GM18502 (cell line): ENCODE measurements at regions not wholly inside any gene's neighbourhood (a gene's known extent, or its start where the extent isn't known, plus 50 kb on each side); places are given as distances from the start of the nearest gene placed in this dataset.

ENCODE experiments used
- ATAC-seq: cut with Tn5 transposase; IDR thresholded peaks from one replicate; pipeline ENCODE4 v1.9.1; 2021; ENCODE audit warnings: mild to moderate bottlenecking; ENCODE audit not compliant: unreplicated experiment, poor library complexity

DNA sequence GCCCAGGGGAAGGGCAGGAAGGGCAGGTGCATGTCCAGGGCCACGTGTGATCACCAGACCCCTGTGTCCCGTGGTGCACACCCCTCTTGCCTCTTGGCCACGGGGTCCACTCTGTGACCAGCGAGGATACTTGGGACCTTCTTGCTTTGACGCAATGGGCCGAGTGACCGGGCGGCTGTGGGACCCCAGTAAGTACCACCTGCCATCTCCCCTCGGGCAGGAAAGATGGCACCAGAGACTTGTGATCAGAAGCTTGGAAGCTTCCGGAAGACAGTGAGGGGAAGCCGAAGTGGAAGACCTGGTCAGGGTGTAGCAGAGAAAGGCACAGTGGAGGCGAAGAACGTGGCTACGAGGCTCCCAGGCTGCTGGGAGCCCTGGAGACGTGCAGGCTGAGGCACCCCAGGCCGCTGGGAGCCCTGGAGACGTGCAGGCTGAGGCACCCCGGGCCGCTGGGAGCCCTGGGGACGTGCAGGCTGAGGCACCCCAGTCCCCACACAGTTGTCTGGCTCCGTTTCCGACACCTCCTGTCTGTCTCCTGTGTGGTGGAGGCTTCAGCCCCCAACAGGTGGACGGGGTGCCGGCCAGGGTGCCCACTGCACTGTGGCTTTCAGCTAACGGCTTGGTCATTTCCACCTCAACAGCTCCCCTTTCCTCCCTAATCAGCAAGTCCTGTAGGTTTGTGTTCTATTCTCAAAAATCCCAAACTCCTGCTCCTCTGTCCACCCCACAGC is 663.5 kb downstream of the BRD1 start:
- no peak for ATAC-seq

DNA sequence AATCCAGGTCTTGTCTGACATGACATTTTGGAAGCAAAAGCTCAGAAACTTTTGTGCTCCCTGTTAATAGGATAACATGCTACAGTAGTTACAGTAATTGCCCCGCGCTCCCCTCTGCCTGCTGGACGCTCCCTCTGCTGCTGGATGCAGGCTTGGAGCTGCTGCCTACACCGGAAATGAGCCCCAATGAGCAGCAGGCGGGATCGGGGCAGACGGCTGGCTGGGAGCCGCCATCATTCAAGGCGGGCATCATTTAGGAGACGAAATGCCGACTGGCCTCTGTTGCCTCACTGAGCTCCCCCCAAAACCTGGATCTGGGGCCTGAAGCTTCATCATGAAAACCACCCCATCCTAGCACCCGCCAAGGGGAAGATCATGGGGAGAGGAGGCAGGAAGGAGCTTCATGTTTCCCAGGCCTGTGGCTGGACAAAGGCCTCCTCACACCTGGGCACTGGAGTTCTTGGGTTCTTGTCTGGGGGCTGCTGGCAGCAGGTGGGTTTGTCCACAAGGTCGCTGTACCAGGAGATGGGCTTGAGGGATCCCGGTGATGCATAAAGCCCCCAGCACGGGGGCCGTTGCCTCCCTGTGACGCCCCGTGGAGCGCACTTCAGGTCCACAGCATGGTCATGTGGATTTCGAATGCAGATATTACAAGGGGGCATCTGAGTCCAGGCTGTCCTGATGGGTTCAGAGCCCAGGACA is 664.3 kb downstream of the BRD1 start:
- no peak for ATAC-seq

DNA sequence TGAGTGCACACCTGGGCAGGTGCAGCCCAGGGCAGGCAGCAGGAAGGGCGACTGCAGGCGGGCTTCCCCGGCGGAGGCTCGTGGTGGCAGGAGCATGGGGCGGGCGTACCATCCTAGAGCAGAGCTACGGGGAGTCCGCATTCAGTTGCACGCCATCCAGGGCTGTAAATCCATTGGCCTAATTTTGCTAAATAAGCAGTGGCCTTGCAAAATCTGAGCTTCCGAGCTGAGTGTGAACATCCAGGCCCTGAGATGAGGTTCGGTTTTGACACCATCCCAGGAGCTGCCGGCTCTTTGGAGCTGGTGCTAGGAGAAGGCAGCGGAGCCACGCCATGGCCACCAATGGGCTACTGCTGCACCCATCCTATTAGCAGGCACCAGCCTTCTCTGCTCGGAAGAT is 664.8 kb downstream of the BRD1 start:
- ATAC-seq: no peak

DNA sequence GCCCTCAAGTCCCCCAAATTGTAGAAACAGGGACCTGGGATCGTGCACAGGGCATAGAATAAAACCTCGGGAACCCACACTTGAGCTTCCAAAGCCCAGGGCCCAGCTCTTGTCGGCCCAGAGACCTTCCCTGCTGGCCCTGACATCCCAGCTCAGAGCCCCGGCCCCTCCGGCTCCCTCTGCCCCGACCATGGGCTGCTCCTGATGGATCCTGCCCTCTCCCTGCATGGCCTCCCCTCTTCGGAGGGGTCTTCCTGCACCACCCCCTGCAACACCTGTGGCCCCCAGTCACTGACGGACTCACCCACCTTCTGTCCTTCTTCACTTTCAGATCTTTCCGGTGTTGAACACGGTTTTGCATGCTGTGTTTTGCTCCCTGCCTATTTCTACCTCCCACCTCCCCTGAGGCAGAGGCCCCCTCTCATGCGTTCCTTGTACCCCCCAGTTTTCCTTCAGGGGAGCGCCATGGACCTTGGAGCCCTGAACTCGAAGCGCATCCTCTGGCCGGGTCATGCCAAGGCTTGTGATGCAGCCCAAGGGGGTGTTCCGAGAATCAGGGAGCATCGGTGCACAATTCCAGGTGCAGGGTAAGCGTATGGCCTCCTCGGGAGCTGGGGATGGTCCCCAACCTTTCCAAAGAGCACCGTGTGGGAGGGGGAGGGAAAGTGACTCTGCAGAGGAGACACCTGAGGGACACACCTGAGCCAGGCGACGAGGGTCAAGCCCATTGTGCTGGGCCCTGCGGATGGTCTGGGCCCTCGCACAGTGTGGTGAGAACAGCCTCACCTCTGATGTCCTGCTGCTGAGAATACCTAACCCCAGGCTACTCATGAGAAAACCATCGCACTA is 666.4 kb downstream of the BRD1 start:
- ATAC-seq: no peak

DNA sequence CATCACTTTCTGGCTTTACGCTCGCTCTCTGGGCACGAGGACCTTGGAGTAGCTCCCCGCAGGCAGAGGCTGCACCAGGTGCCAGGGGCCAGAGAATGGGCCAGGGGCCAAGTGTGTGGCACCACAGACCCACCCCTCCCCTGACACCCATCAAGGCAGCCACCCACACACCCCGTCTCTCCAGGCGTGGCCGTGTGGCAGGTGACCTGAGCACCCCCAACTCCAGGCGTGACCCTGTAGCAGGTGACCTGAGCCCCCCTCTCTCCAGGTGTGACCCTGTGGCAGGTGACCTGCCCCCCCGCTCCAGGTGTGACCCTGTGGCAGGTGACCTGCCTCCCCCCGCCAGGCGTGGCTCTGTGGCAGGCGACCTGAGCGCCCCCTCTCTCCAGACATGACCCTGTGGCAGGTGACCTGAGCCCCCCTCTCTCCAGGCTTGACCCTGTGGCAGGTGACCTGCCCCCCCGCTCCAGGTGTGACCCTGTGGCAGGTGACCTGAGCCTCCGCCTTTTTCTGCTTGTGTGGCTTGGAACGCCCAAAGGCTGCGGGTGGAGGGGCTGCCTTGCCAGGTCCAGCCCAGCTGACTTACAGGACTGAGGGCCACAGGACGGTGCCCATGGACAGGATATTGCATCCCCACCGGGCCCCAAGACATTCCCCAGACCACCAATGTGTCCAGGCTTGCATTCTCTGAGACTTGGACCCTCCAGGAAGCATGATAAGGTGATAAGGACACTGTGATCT is 667.2 kb downstream of the BRD1 start:
- ATAC-seq: no peak

DNA sequence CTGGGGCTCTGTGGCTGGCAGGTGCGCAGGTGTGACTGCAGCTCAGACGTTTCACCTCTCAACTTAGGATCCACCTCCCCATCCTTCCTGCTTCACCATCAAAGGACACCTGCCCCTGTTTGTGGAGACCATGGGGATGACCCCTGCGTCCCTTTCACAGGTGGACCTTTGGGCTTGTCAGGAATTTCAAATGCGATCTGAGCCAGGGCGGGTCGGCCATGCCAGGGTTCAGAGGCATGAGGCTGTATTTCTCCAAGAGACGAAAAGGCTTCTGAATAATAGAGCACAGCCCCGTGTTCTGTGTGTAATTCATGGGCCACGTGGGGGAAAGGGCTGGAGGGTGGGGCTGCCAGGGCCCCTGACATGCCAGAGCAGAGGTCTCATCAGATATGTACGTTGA is 668.0 kb downstream of the BRD1 start:
- ATAC-seq: no peak

DNA sequence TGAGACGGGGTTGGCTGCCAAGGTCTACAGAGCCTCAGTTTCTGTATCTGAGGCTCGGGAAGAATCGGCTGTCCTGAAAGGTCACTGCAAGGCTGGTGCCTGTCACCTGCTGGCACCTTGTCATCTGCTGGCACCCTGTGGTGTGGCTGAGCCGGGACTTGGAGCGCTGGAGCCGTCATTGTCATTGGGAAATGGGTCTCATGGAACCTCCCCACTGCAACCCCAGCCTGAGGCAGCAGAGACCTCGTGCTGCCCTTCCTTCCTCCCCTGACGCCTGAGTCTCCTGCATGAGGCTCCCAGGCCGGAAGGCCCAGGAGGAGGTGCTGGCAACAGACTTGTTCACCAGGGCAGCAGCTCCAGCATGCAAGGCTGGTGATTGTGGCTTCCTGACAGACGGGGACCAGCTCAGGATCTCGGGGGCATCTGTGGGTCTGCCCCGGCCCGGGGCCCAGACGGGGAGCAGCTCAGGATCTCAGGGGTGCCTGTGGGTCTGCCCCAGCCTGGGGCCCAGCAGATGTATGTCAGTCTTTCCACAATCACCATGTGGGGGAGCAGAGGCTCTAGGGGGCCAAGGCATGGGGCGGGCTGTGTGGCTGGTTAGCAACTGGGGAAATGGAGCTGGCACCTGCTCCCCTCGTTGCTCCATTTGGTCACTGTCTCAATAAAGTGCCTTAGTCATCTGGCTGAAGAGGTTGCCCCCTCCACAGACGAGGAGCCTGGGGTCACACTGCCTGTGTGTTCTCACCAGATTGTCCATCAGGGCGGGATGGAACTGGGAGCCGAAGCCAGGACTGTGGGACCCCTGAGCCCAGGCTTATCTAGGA is 668.7 kb downstream of the BRD1 start:
- ATAC-seq: no peak

DNA sequence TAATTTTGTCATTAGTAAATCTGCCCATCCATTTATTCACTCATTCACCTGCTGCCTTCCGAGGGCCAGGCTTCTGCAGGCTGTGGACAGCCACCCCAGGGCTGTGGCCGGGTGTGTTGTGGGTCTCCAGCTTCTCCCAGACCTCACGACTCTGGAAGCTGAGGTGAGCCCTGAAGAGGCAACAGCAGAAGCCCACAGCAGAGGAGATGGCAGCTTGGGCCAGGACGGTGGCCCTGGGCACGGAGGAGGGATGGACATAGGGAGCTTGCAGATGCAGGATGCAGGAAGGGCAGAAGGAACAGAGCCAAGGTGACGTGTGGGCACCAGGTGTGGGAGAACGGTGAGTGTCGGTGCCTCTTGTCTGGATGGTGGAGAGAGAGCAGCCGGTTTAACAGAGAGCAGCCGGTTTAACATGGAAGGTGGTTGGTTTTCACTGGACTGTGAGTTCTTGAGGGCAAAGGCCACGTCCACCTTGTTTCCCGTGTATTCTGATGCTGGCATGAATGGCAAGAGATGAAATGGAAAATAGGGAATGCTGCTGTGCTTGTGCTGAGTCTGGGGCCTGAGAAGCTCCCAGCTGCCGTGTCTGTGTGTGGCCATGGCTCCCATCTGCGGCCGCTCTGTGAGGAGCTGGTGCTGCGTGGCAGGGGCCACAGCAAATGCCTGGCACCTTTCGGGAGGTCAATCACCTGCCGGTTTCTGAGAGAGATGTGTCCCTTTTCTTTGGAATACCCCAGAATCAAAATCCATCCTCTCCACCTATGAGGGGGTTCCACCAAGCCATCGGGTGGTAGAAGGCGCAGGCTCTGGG is 669.9 kb downstream of the BRD1 start:
- no peak for ATAC-seq

DNA sequence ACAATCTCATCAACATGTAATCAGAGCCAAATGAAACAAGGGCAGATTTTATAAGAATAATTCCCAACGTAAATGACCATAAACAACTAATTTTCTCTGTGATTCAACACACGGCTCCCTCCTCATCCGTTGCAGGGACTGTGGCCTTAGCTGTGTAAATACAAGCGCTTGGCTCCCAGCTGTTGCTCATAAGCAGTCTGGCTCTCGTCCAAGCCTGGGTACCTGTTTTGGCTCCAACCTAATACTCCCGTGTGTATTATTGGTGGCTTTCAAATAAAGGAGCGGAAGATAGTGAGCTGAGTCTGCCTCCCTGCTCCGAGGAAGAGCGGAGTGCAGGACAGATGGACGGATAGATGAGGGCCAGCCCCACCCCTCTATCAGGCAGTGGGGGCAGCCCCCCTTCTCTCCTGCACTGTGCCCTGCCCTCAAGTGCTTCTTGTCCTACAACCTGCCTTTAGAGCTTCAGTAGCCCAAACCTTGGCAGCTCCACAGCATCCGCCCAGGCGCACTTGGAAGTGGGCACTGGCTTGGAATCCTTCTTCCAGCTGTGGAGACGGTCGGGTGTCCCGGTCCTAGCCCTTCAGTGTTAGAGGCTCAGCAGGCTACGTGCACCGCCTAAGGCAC is 670.9 kb downstream of the BRD1 start:
- ATAC-seq: no peak

DNA sequence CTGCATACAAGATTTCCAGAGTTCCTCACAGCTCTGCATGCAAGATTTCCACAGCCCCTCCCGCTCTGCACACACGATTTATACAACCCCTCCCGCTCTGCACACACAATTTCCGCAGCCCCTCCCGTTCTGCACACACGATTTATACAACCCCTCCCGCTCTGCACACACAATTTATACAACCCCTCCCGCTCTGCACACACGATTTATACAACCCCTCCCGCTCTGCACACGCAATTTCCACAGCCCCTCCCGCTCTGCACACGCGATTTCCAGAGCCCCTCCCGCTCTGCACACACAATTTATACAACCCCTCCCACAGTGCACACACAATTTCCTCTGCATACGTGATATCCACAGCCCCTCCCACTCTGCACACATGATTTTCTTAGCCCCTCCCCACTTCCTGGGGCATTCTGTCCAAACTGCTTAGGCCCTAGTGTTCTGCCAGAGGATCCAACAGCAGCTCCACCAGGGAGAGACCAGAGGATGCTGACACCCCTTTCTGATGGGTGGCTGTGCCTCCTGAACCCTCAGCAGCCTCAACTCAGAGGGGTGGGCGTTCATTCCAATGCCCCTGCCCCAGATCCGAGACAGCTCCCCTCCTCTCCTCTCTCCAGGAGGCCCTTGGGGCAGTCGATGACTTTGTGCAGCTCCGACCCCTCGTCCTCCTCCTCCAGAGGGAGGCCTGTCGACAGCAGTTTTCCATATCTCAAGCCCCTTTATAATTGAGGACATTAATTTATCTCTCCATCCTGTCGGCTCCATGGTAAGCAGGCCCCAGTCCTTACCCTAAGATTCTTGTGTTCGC is 671.7 kb downstream of the BRD1 start:
- no peak for ATAC-seq

DNA sequence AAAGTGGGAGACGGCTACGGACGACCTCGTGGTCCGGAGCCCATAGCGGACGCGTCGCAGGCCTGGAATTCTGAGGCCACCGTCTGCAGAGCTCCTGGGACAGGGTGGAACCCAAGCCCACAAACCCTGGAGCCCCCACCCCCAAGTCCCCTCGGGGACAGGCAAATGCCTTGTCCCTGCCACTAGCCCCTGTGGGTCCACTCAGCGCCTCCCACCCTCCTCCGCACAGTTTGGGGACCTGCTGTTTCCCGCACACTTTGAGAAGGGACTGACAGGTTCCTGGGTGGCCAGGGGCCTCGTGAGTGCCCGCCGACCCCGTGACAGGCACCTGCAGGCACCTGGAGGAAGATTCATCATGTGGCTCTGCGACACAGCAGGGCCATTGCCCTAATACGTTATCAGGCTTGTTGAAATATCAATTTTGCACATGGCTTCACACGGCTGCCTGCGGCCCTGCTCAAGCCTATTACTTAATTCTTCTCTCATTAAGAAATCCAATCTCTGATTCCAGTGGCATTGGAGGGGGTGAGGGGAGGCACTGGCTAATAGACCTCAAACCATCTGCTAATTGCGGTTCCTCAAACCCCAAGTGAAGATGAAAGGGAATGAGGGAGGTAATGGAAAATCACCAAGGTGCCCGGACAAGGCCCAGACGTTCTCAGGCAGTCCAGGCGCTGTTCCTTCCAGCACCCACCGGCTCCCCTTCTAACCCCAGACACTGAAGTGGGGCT is 672.5 kb downstream of the BRD1 start:
- ATAC-seq: no peak

DNA sequence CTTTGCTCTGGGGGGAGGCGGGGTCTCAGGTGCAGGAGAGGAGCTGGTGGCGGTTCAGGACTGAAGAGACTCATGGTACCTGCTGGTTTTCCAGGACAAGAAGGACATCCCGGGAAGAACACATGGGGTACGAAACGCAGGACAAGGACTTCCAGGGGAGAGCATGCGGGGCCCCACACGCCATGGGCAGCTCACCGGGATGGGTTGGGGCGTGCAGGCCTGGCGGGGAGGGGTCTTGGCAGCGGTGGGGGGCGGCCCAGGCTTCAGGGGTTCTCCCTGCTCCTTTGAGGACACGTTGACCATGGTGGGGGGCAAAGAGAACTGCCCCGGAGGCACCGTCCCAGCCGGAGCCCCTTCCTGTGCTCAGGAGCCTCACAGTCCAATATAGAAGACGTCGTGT is 673.2 kb downstream of the BRD1 start:
- ATAC-seq: no peak

DNA sequence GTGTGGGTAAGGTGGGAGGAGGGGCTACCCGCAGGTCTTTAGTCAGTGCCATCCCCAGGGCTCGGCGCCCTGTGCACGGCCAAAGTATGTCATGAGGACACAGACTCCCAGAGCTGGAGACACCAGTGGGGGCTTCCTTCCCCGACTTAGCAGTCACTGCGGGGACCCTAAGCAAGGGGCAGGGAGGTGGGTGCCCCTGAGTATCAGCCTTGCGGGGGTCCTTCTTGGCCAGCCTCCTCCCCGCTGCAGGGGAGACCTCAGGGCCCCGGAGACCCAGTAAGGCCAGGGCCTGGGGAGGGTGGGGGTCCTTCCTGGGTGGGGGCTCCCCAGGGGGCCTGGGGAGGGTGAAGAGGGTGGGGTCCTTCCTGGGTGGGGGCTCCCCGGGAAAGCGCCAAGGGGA is 673.8 kb downstream of the BRD1 start:
- ATAC-seq: no peak

DNA sequence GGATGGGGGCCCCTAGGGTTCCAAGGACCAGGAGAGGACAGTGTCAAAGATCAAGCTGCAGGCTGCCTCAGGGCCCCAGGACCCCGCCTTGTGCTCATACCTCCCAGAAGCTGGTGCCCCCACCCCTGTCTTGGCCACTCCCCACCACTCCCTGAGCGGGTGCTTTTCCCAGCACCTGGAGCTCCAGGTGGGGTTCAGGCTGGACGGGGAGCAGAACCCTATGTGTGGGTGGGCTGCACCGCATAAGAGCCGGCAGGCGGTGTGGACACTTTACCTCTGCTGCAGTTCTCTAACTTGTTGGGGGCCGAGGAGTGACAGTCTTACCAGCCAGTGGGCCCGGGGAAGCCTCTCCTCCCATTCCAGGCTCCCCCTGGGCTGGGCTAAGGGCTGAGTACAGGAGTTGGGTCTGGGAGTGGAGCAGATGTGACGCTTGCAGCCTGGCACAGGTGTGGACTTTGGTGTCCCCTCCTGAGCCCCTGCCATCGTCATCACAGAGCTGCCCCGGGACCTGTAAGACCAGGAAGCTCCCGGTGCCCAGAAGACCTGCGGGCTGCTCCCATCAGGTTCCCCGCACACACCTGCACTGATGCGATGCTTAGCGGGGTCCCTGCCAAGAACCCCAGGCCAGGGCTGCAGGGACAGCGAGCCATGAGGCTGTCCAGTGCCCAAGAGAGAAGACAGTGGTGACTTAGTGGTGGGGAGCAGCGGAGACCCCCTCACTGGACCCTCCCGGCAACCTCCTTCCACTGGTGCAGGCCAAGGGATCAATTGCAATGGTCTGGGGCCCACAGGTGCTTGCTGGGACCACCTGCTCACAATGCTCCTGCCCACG is 674.5 kb downstream of the BRD1 start:
- no peak for ATAC-seq

DNA sequence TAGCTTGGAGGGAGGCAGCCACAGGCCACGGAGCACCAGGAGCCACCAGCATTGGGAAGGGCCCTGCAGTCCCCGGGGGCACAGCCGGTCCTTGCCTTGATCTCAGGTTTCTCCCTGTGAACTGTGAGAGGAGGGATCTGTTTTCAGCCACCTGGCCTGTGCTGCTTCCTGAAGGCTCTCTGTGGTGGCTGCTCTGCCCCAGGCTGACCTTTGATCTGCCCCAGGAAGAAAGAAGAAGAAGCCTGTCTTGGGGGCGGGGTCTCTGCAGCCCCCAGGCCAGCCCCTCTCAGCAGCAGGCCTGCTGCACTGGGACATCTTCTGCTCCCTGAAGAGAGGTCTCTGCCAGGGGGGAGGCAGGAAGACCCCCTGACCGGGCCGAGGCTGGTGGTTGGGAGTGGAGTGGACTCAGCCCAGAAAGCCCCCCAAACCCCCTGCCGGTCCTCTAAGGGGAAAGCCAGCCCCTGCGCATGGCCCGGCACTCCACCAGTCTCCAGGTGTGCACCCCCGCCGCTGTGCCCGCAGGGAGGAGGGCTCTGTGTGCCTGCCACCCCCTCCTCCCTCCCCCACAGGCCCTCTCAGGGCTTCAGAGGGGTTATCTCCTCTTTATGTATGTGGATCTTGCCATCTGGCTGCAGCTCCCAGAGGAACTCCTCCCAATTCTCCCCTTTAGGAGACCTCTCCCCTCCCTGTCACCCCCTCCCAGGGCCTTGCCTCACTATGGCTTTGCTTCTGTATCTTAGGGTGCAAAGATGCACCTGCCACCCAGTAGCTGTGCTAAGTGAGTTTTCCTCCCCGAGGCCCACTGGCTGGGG is 675.3 kb downstream of the BRD1 start:
- ATAC-seq: no peak
